ENCODE measurements at regions not wholly inside any gene's neighbourhood (a gene's known extent, or its start where the extent isn't known, plus 50 kb on each side); places are given as distances from the start of the nearest gene placed in this dataset.

DNA sequence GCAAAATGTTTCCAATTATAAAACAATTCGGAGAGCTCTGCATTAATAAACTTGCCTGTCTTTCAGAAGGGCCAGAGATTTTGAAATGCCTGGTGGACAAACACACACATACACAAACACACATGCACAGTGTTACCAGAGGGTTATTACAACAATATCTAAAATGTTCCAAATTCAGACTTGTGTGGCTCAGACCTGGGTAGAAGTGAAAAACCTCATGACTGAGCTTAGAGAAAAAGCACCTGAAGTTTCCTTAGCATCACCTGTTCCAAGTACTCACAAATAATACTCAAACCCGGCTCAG is 247.9 kb downstream of the FOXD2 start:
- TF ChIP-seq TARDBP (IDR thresholded peaks at IDR 0.05): no peak
- no peak for TF ChIP-seq HDGF (IDR thresholded peaks at IDR 0.05; ENCODE audit: borderline replicate concordance)
- no peak for TF ChIP-seq NFRKB (IDR thresholded peaks at IDR 0.05)
- TF ChIP-seq BHLHE40 (IDR thresholded peaks at IDR 0.05; ENCODE audit: borderline replicate concordance): no peak
- TF ChIP-seq, protein P1, sequence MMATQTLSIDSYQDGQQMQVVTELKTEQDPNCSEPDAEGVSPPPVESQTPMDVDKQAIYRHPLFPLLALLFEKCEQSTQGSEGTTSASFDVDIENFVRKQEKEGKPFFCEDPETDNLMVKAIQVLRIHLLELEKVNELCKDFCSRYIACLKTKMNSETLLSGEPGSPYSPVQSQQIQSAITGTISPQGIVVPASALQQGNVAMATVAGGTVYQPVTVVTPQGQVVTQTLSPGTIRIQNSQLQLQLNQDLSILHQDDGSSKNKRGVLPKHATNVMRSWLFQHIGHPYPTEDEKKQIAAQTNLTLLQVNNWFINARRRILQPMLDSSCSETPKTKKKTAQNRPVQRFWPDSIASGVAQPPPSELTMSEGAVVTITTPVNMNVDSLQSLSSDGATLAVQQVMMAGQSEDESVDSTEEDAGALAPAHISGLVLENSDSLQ (IDR thresholded peaks at IDR 0.05): no peak
- TF ChIP-seq SP1 (IDR thresholded peaks at IDR 0.05): no peak
- no peak for TF ChIP-seq SUZ12 (IDR thresholded peaks at IDR 0.05)

Measured in HEK293T (cell line).